ENCODE measurements at regions not wholly inside any gene's neighbourhood (a gene's known extent, or its start where the extent isn't known, plus 50 kb on each side); places are given as distances from the start of the nearest gene placed in this dataset.

DNA sequence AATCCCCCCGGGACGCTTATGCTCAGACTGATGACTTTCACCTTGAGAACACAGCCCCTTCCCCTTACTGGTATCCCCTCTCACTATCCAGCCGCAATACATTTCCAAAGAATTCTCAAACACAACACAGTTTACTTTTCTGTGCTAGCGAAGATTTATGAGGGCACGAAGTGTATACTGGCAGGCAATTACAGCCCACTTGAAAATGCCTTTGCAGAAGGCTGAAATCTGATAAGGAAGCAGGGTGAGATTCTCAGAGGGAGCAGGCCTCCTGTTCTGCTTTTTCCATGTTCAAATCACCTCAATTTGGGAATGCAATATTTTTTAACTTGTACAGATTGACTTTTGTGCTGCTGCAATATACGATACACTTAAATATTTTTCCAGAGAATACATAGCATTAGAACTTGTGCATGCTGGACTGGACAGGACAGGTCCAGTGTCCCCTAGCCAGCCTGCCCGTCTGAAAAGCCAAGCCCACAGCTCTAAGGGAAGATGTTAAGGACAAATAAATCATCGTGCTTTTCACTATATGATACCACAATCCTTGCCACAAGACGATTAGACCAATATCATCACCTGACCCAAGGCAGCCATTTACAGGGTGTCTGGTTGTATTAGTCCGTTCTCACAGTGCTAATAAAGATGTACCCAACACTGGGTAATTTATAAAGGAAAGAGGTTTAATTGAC, 262.1 kb downstream of the EPHA4 start:
- TF ChIP-seq, protein P1, sequence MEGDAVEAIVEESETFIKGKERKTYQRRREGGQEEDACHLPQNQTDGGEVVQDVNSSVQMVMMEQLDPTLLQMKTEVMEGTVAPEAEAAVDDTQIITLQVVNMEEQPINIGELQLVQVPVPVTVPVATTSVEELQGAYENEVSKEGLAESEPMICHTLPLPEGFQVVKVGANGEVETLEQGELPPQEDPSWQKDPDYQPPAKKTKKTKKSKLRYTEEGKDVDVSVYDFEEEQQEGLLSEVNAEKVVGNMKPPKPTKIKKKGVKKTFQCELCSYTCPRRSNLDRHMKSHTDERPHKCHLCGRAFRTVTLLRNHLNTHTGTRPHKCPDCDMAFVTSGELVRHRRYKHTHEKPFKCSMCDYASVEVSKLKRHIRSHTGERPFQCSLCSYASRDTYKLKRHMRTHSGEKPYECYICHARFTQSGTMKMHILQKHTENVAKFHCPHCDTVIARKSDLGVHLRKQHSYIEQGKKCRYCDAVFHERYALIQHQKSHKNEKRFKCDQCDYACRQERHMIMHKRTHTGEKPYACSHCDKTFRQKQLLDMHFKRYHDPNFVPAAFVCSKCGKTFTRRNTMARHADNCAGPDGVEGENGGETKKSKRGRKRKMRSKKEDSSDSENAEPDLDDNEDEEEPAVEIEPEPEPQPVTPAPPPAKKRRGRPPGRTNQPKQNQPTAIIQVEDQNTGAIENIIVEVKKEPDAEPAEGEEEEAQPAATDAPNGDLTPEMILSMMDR (IDR thresholded peaks at IDR 0.05; ENCODE audit: low read length), result no peak
- TF ChIP-seq EZH2 (IDR thresholded peaks at IDR 0.05; ENCODE audit: borderline replicate concordance, low read length), result no peak

All from OCI-LY1 (cell line).